Caco-2 (cell line): ENCODE measurements at regions not wholly inside any gene's neighbourhood (a gene's known extent, or its start where the extent isn't known, plus 50 kb on each side); places are given as distances from the start of the nearest gene placed in this dataset.

Experiments used
- BruUV-seq: library from RNA; stranded (reverse); fragments of 400-500 nt; replicated peaks from 2 replicates; lab custom pipeline; 2021; lab: Mats Ljungman, UMichigan
- CTCF ChIA-PET: fragments of 300-600 bp; sonication (Branson Sonifier 250); formaldehyde crosslinking; loops from one replicate; lab custom pipeline; 2022; ENCODE audit warnings: antibody characterized with exemption; lab: Charles Lee
- POLR2A ChIA-PET: fragments of 300-600 bp; sonication (Branson Sonifier 250); formaldehyde crosslinking; loops from one replicate; lab custom pipeline; 2022; ENCODE audit warnings: antibody characterized with exemption; lab: Charles Lee
- DNase-seq, 2 experiments: peaks; one replicate each; pipeline versions ENCODE4 v3.0.0 to v3.0.0-alpha.2; 2020 to 2022
- H3K27me3 ChIP-seq: replicated peaks from 2 replicates; pipeline ENCODE4 v1.6.0; 2011; ENCODE audit warnings: low read length; ENCODE audit not compliant: control insufficient read depth, insufficient read depth
- H3K36me3 ChIP-seq: 2 replicates; pipeline ENCODE4 v1.5.1; 2011; ENCODE audit warnings: low read length; ENCODE audit not compliant: control insufficient read depth, insufficient read depth
- H3K4me1 ChIP-seq: fragments of 250-450 bp; sonication (Bioruptor Pico); 2 replicates; pipeline ENCODE4 v1.5.1; 2020; ENCODE audit warnings: mild to moderate bottlenecking
- H3K4me3 ChIP-seq: 2 replicates; pipeline ENCODE4 v1.5.1; 2011; ENCODE audit warnings: low read depth, mild to moderate bottlenecking, control low read depth, low read length
- H3K9me3 ChIP-seq: fragments of 250-450 bp; sonication (Bioruptor Pico); 2 replicates; pipeline ENCODE4 v1.5.1; 2020; ENCODE audit warnings: mild to moderate bottlenecking, moderate library complexity
- H3K27ac Mint-ChIP-seq: one replicate; pipeline ENCODE4 v1.8.0; 2022; ENCODE audit warnings: mixed read lengths; ENCODE audit not compliant: unreplicated experiment
- H3K27me3 Mint-ChIP-seq: one replicate; pipeline ENCODE4 v1.8.0; 2022; ENCODE audit warnings: mixed read lengths; ENCODE audit not compliant: insufficient read depth, unreplicated experiment
- H3K36me3 Mint-ChIP-seq: one replicate; pipeline ENCODE4 v1.8.0; 2022; ENCODE audit warnings: mild to moderate bottlenecking, mixed read lengths; ENCODE audit not compliant: insufficient read depth, unreplicated experiment
- H3K4me1 Mint-ChIP-seq: one replicate; pipeline ENCODE4 v1.8.0; 2022; ENCODE audit warnings: low read depth, mixed read lengths; ENCODE audit not compliant: unreplicated experiment
- H3K4me3 Mint-ChIP-seq: one replicate; pipeline ENCODE4 v1.8.0; 2022; ENCODE audit warnings: mild to moderate bottlenecking, moderate library complexity, mixed read lengths; ENCODE audit not compliant: unreplicated experiment
- H3K9me3 Mint-ChIP-seq: one replicate; pipeline ENCODE4 v1.8.0; 2022; ENCODE audit warnings: mixed read lengths; ENCODE audit not compliant: unreplicated experiment
- CTCF ChIP-seq, 2 experiments: fragments of 200-600 bp in 1 of 2; IDR thresholded peaks; 1 replicate in 1 of 2; 2 replicates in 1 of 2; pipeline versions ENCODE4 v1.5.1 to v1.8.0; 2011 to 2022; ENCODE audit warnings: antibody characterized with exemption in 1 of 2, control low read depth in 1 of 2, inconsistent platforms in 1 of 2, low read depth in 1 of 2, low read length in 1 of 2, mild to moderate bottlenecking in 1 of 2, moderate library complexity in 1 of 2; ENCODE audit not compliant: insufficient read depth in 1 of 2, severe bottlenecking in 1 of 2, unreplicated experiment in 1 of 2
- intact Hi-C: fragments of 100-400 bp; cut with micrococcal nuclease; formaldehyde crosslinking; loops from one replicate; pipeline ENCODE4 v1.10.0; 2022; ENCODE audit not compliant: unreplicated experiment

GRCh38 chr16:73921295-73921694, 375.3 kb upstream of the PSMD7 start:
- ChIA-PET CTCF (no interaction called here), POLR2A (no interaction called here)
- Mint-ChIP-seq H3K27me3 (peaks cover 20% of the 10 kb centered on the region), H3K9me3 (peaks cover under 1% of the 10 kb centered on the region), H3K4me3 (no peak overlapping the region), H3K36me3 (no peaks in the 10 kb centered on the region), H3K27ac (no peak overlapping the region), H3K4me1 (no peaks in the 10 kb centered on the region)
- no peaks in the 10 kb centered on the region for H3K4me1 ChIP-seq
- no peak overlapping the region for H3K4me3 ChIP-seq
- no TSS peak for BruUV-seq
- no peak for DNase-seq
- TF ChIP-seq CTCF (IDR thresholded peaks at IDR 0.05; ENCODE audit: insufficient read depth in 1 of 2, low read depth in 1 of 2, low read length in 1 of 2, severe bottlenecking in 1 of 2, unreplicated experiment in 1 of 2), result no peak
- no peaks in the 10 kb centered on the region for H3K27me3 ChIP-seq
- intact Hi-C loops, result no loop called here
- no peaks in the 10 kb centered on the region for H3K9me3 ChIP-seq
- no peaks in the 10 kb centered on the region for H3K36me3 ChIP-seq

- Mint-ChIP-seq H3K4me1 (no peaks in the 10 kb centered on the region), H3K4me3 (no peak overlapping the region), H3K36me3 (no peaks in the 10 kb centered on the region), H3K27me3 (peaks cover 38% of the 10 kb centered on the region), H3K9me3 (no peaks in the 10 kb centered on the region), H3K27ac (no peak overlapping the region)
- no peak for TF ChIP-seq CTCF (IDR thresholded peaks at IDR 0.05; ENCODE audit: insufficient read depth in 1 of 2, low read depth in 1 of 2, low read length in 1 of 2, severe bottlenecking in 1 of 2, unreplicated experiment in 1 of 2)
- H3K4me3 ChIP-seq, result no peak overlapping the region
- no peaks in the 10 kb centered on the region for H3K4me1 ChIP-seq
- H3K9me3 ChIP-seq, result no peaks in the 10 kb centered on the region
- DNase-seq, result no peak
- H3K36me3 ChIP-seq, result no peaks in the 10 kb centered on the region
- no TSS peak for BruUV-seq
- CTCF ChIA-PET, result no interaction called here
- POLR2A ChIA-PET, result no interaction called here
- intact Hi-C loops, result no loop called here
- H3K27me3 ChIP-seq, result no peaks in the 10 kb centered on the region
These were observed 379.6 kb upstream of the PSMD7 start for GRCh38 chr16:73916829-73917594.

- ChIA-PET CTCF (no interaction called here), POLR2A (no interaction called here)
- Mint-ChIP-seq H3K27ac (no peak overlapping the region), H3K4me1 (no peaks in the 10 kb centered on the region), H3K27me3 (peaks cover 40% of the 10 kb centered on the region), H3K4me3 (no peak overlapping the region), H3K9me3 (no peaks in the 10 kb centered on the region), H3K36me3 (no peaks in the 10 kb centered on the region)
- H3K4me1 ChIP-seq, result no peaks in the 10 kb centered on the region
- DNase-seq, result no peak
- intact Hi-C loops, result no loop called here
- H3K27me3 ChIP-seq, result no peaks in the 10 kb centered on the region
- TF ChIP-seq CTCF (IDR thresholded peaks at IDR 0.05; ENCODE audit: insufficient read depth in 1 of 2, low read depth in 1 of 2, low read length in 1 of 2, severe bottlenecking in 1 of 2, unreplicated experiment in 1 of 2), result no peak
- no peaks in the 10 kb centered on the region for H3K36me3 ChIP-seq
- H3K9me3 ChIP-seq, result no peaks in the 10 kb centered on the region
- no peak overlapping the region for H3K4me3 ChIP-seq
- BruUV-seq, result no TSS peak
These were observed 380.7 kb upstream of the PSMD7 start for GRCh38 chr16:73915935-73916334.
